ENCODE measurements at regions not wholly inside any gene's neighbourhood (a gene's known extent, or its start where the extent isn't known, plus 50 kb on each side); places are given as distances from the start of the nearest gene placed in this dataset.

DNA sequence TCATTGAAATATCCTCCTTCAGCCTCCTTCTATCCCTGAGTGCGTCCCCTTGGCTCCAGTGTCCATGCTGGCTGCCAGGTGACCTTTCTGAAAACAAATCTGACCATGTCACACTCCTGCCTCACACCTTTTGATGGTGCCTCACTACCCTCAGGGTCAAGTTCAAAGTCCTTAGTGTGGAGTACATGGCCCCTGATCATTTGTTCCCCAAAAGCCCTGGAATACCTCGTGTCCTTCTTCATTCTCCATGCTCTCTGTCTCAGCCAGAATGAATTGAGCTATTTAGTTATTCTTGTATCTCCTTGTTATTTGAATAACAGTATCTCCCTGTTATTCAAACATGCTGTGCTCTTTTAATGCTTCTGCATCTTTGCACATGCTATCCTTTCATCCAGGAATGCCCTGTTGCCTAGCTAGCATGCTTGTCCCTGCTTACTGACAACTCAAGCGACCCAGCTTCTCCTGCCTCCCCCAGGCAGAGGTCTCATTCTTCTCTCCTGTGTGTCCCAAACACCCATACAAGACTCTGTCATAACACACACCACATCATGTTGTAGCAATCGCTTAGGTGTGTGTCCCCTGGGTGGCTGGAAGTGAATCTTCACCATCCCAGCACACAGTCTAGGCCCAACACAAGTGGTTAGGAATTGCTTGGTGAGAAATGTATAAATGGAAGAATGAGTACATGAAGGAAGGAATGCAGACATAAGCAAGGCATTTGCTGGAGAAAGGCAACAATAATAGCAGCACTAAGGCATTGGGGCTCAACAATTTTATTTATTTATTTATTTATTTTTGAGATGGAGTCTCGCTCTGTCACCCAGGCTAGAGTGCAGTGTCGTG, 144.0 kb downstream of the DDX1 start:
- H3K9me3 ChIP-seq: no peaks in the 10 kb centered on the region
- TF ChIP-seq CTCF (IDR thresholded peaks at IDR 0.05): no peak
- no peak for ATAC-seq
- no peaks in the 10 kb centered on the region for H3K36me3 ChIP-seq
- H3K27me3 ChIP-seq: no peaks in the 10 kb centered on the region
- H3K27ac ChIP-seq: no peak overlapping the region
- H3K4me3 ChIP-seq: no peak overlapping the region
- peaks cover 18% of the 10 kb centered on the region for H3K4me1 ChIP-seq
- DNase-seq: no peak
- intact Hi-C loops (cut with DNase I): no loop called here

DNA sequence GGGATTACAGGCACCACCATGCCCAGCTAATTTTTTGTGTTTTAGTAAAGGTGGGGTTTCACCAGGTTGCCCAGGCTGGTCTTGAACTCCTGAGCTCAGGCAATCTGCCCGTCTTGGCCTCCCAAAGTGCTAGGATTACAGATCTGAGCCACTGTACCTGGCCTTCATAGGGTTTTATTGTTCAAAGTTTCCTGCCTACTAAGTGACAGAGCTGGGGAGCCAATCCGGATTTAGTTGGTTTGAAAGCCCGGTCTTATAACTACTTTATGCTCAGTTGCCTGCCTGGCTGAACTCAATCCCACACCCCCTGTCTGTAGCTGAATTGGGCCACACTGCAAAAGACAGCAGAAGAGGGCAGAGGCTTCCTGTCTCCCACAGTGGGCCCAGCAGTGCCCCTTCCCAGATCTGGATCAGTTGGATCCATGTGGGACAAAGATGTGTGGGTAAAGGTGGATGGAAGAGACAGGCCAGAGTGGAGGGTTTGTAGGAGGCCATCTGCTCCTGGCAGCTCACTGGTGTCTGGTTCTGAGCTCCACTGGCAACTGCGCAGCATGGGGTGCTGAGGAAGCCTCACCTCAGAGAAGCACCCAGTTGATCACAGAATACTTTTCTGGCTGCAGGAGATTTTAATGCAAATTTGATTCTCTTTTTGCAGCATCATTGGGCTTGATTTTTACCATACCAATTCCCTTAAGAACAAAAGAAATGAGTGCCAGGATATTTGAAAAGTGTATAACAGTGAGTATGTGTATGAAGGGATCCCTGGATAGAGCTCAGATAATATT, 144.9 kb downstream of the DDX1 start:
- no peak overlapping the region for H3K4me3 ChIP-seq
- H3K4me1 ChIP-seq: peaks cover 13% of the 10 kb centered on the region
- no peak overlapping the region for H3K27ac ChIP-seq
- intact Hi-C loops (cut with DNase I): no loop called here
- no peaks in the 10 kb centered on the region for H3K9me3 ChIP-seq
- H3K36me3 ChIP-seq: no peaks in the 10 kb centered on the region
- TF ChIP-seq CTCF (IDR thresholded peaks at IDR 0.05): no peak
- no peaks in the 10 kb centered on the region for H3K27me3 ChIP-seq
- DNase-seq (no peak), ATAC-seq (no peak)

GRCh38 chr2:15737314-15738224, 145.9 kb downstream of the DDX1 start:
- Histone ChIP-seq H3K4me1 (peaks cover 13% of the 10 kb centered on the region), H3K27ac (no peak overlapping the region), H3K9me3 (no peaks in the 10 kb centered on the region), H3K27me3 (no peaks in the 10 kb centered on the region), H3K36me3 (no peaks in the 10 kb centered on the region), H3K4me3 (no peak overlapping the region)
- intact Hi-C loops (cut with DNase I): no loop called here
- no peak for ATAC-seq
- no peak for DNase-seq
- TF ChIP-seq CTCF (IDR thresholded peaks at IDR 0.05): no peak

GRCh38 chr2:15738225-15738546, 146.5 kb downstream of the DDX1 start:
- TF ChIP-seq CTCF (IDR thresholded peaks at IDR 0.05): no peak
- H3K4me1 ChIP-seq: peaks cover 13% of the 10 kb centered on the region
- no peaks in the 10 kb centered on the region for H3K36me3 ChIP-seq
- ATAC-seq: no peak
- DNase-seq: no peak
- H3K9me3 ChIP-seq: no peaks in the 10 kb centered on the region
- H3K27me3 ChIP-seq: no peaks in the 10 kb centered on the region
- intact Hi-C loops (cut with DNase I): no loop called here
- H3K4me3 ChIP-seq: no peak overlapping the region
- no peak overlapping the region for H3K27ac ChIP-seq

DNA sequence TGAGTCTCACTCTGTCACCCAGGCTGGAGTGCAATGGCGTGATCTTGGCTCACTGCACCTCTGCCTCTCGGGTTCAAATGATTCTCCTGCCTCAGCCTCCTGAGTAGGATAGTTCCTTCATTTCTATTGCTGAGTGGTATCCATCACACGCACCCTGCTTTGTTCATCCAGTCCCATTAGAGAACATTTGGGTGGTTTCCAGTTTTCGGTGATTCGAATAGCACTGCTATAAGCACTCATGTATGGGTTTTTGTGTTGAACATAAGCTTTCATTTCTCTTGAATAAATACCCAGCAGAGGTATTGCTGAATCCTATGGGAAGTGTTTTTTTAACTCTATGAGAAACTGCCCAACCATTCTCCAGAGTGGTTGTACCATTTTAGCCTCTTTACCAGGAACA, 147.3 kb downstream of the DDX1 start:
- Histone ChIP-seq H3K9me3 (no peaks in the 10 kb centered on the region), H3K4me3 (no peak overlapping the region), H3K36me3 (no peaks in the 10 kb centered on the region), H3K27ac (no peak overlapping the region), H3K27me3 (no peaks in the 10 kb centered on the region), H3K4me1 (peaks cover 10% of the 10 kb centered on the region)
- intact Hi-C loops (cut with DNase I): no loop called here
- DNase-seq (no peak), ATAC-seq (no peak)
- TF ChIP-seq CTCF (IDR thresholded peaks at IDR 0.05): no peak

Data from upper lobe of right lung (tissue), 1 donor.